ENCODE measurements at regions not wholly inside any gene's neighbourhood (a gene's known extent, or its start where the extent isn't known, plus 50 kb on each side); places are given as distances from the start of the nearest gene placed in this dataset.

DNA sequence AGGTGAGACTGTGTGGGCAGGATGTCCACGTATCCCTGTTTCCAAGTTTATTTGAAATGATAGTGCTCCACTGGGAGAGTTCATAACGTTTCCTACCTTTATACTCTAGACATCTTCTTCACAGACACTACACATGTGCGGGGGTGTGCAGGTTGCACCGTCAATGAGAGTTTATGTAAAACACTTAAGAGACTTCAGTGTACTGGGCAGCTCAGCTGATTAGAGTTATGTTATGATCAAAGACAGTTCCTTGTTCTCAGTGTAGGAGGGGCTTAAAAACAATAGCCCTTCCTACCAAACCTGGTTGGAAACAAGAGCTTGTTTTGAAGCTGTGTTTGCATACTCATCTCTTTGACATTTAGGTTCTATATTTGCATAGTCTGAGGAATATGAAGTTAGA lies 326.9 kb upstream of the AGA start:
- no peaks in the 10 kb centered on the region for H3K9me3 ChIP-seq (ENCODE audit: low read length)
- no TSS peak for BruUV-seq (replicated peaks)
- 8% methylated on average over 4 of the region's 4 CpGs for WGBS (ENCODE audit: low lambda C conversion rate)
- in situ Hi-C loops (cut with HindIII; ENCODE audit: extremely low pct_ligation_motif_present, low pct_unique_long_range_greater_than_20kb), result no loop called here
- no peak overlapping the region for H3K27ac ChIP-seq (ENCODE audit: extremely low read length, insufficient read depth, low read length)
- no peak overlapping the region for H3K4me2 ChIP-seq (ENCODE audit: low read depth, low read length)
- no peak overlapping the region for H2AFZ ChIP-seq (ENCODE audit: low read length)
- no peak overlapping the region for H3K9ac ChIP-seq (ENCODE audit: insufficient read depth, low read depth, low read length)
- no peaks in the 10 kb centered on the region for H4K20me1 ChIP-seq (ENCODE audit: insufficient read depth, low read length)
- CTCF ChIA-PET (ENCODE audit: low intra/inter-chr PET ratio, low total read pairs), result no interaction called here
- no peaks in the 10 kb centered on the region; a peak in 1 of 5 replicates for H3K27me3 ChIP-seq (ENCODE audit: control insufficient read depth in 1 of 2, insufficient read depth in 2 of 2, low read length in 2 of 2)
- no peak for FAIRE-seq
- no peak overlapping the region for H3K4me3 ChIP-seq (replicated peaks in 1 of 3; ENCODE audit: insufficient read depth in 1 of 3, low read depth in 2 of 3, low read length in 3 of 3)
- no peak for ATAC-seq
- no peaks in the 10 kb centered on the region for H3K36me3 ChIP-seq (replicated peaks in 1 of 2; ENCODE audit: control insufficient read depth in 1 of 2, insufficient read depth in 2 of 2, low read length in 2 of 2)
- intact Hi-C loops (cut with micrococcal nuclease; ENCODE audit: unreplicated experiment), result no loop called here
- no peaks in the 10 kb centered on the region for H3K4me1 ChIP-seq (ENCODE audit: insufficient read depth, low read length)
- DNase-seq (ENCODE audit: low spot score), result no peak
- no peaks in the 10 kb centered on the region for H3K79me2 ChIP-seq (ENCODE audit: insufficient read depth, low read length)
- POLR2A ChIA-PET, result no interaction called here
- no peak for TF ChIP-seq ZBTB42 (CRISPR knock-in tag; IDR thresholded peaks at IDR 0.05)
- TF ChIP-seq HMGXB3 (CRISPR knock-in tag; IDR thresholded peaks at IDR 0.05; ENCODE audit: borderline replicate concordance), result no peak
- TF ChIP-seq RBM22 (optimal IDR thresholded peaks at IDR 0.05; ENCODE audit: low read length), result no peak
- TF ChIP-seq POLR2AphosphoS2 (IDR thresholded peaks at IDR 0.05; ENCODE audit: low read depth, low read length), result no peak
- TF ChIP-seq, protein P1, sequence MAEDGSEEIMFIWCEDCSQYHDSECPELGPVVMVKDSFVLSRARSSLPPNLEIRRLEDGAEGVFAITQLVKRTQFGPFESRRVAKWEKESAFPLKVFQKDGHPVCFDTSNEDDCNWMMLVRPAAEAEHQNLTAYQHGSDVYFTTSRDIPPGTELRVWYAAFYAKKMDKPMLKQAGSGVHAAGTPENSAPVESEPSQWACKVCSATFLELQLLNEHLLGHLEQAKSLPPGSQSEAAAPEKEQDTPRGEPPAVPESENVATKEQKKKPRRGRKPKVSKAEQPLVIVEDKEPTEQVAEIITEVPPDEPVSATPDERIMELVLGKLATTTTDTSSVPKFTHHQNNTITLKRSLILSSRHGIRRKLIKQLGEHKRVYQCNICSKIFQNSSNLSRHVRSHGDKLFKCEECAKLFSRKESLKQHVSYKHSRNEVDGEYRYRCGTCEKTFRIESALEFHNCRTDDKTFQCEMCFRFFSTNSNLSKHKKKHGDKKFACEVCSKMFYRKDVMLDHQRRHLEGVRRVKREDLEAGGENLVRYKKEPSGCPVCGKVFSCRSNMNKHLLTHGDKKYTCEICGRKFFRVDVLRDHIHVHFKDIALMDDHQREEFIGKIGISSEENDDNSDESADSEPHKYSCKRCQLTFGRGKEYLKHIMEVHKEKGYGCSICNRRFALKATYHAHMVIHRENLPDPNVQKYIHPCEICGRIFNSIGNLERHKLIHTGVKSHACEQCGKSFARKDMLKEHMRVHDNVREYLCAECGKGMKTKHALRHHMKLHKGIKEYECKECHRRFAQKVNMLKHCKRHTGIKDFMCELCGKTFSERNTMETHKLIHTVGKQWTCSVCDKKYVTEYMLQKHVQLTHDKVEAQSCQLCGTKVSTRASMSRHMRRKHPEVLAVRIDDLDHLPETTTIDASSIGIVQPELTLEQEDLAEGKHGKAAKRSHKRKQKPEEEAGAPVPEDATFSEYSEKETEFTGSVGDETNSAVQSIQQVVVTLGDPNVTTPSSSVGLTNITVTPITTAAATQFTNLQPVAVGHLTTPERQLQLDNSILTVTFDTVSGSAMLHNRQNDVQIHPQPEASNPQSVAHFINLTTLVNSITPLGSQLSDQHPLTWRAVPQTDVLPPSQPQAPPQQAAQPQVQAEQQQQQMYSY (CRISPR knock-in tag; IDR thresholded peaks at IDR 0.05), result no peak
- TF ChIP-seq PREB (CRISPR knock-in tag; IDR thresholded peaks at IDR 0.05), result no peak
- TF ChIP-seq TFDP1 (CRISPR knock-in tag; IDR thresholded peaks at IDR 0.05; ENCODE audit: borderline replicate concordance), result no peak
- no peak for TF ChIP-seq MEF2D (CRISPR knock-in tag; IDR thresholded peaks at IDR 0.05)
- TF ChIP-seq HHEX (CRISPR knock-in tag; IDR thresholded peaks at IDR 0.05), result no peak
- TF ChIP-seq ZMAT3 (CRISPR knock-in tag; conservative IDR thresholded peaks at IDR 0.05), result no peak
- TF ChIP-seq FOXM1 (CRISPR knock-in tag; IDR thresholded peaks at IDR 0.05), result no peak
- no peak for TF ChIP-seq ATF1 (CRISPR knock-in tag; IDR thresholded peaks at IDR 0.05)
- no peak for TF ChIP-seq ZBTB26 (CRISPR knock-in tag; IDR thresholded peaks at IDR 0.05; ENCODE audit: borderline replicate concordance)
- TF ChIP-seq ZNF724P (CRISPR knock-in tag; IDR thresholded peaks at IDR 0.05; ENCODE audit: borderline replicate concordance), result no peak
- TF ChIP-seq ZNF446 (CRISPR knock-in tag; IDR thresholded peaks at IDR 0.05), result no peak

Data from HepG2 (cell line).